Natural killer cell (primary cell): ENCODE measurements at regions not wholly inside any gene's neighbourhood (a gene's known extent, or its start where the extent isn't known, plus 50 kb on each side); places are given as distances from the start of the nearest gene placed in this dataset.

Source experiments
- ATAC-seq, 3 donors: fragments of 150-1000 bp in 2 of 3; fragments of 200-7000 bp in 1 of 3; cut with Tn5 transposase; 1 replicate in 1 of 3; 2 replicates in 2 of 3; pipeline ENCODE4 v1.10.0; 2021; ENCODE audit warnings: mild to moderate bottlenecking in 2 of 3, moderate library complexity in 2 of 3
- DNase-seq, 2 donors: peaks; one replicate each; pipeline versions ENCODE4 v3.0.0 to v3.0.0-alpha.2; 2013 to 2021; ENCODE audit warnings: mixed read lengths in 1 of 2
- H3K27ac ChIP-seq: one replicate; pipeline ENCODE4 v1.5.1; 2013; ENCODE audit warnings: mild to moderate bottlenecking, low read length
- H3K27me3 ChIP-seq: one replicate; pipeline ENCODE4 v1.6.1; 2013; ENCODE audit warnings: low read length; ENCODE audit not compliant: control insufficient read depth, insufficient read depth
- H3K36me3 ChIP-seq: one replicate; pipeline ENCODE4 v1.6.1; 2013; ENCODE audit warnings: low read length; ENCODE audit not compliant: control insufficient read depth, insufficient read depth
- H3K4me1 ChIP-seq: one replicate; pipeline ENCODE4 v1.6.1; 2013; ENCODE audit warnings: low read length; ENCODE audit not compliant: control insufficient read depth, insufficient read depth
- H3K4me3 ChIP-seq: one replicate; pipeline ENCODE4 v1.5.1; 2013; ENCODE audit warnings: low read length
- H3K9me3 ChIP-seq: one replicate; pipeline ENCODE4 v1.6.1; 2013; ENCODE audit warnings: low read length; ENCODE audit not compliant: control insufficient read depth, insufficient read depth
- H3K27ac Mint-ChIP-seq, 2 donors: one replicate each; pipeline ENCODE4 v1.8.0; 2022; ENCODE audit warnings: mild to moderate bottlenecking in 2 of 2, mixed read lengths in 2 of 2, moderate library complexity in 1 of 2
- H3K27me3 Mint-ChIP-seq, 2 donors: one replicate each; pipeline ENCODE4 v1.8.0; 2022; ENCODE audit warnings: low read depth in 2 of 2, mixed read lengths in 2 of 2
- H3K36me3 Mint-ChIP-seq: one replicate; pipeline ENCODE4 v1.8.0; 2022; ENCODE audit warnings: mixed read lengths
- H3K4me1 Mint-ChIP-seq, 2 donors: one replicate each; pipeline ENCODE4 v1.8.0; 2022; ENCODE audit warnings: mixed read lengths in 2 of 2
- H3K4me3 Mint-ChIP-seq: one replicate; pipeline ENCODE4 v1.8.0; 2022; ENCODE audit warnings: mild to moderate bottlenecking, moderate library complexity, mixed read lengths
- H3K9me3 Mint-ChIP-seq, 2 donors: one replicate each; pipeline ENCODE4 v1.8.0; 2022; ENCODE audit warnings: mixed read lengths in 2 of 2
- CTCF ChIP-seq: fragments of 200-600 bp; IDR thresholded peaks from one replicate; pipeline ENCODE4 v1.8.0; 2022; ENCODE audit warnings: antibody characterized with exemption
- WGBS: methylation state at CpG from one replicate; pipeline ENCODE4 v1.1.7; 2013; ENCODE audit warnings: missing lambda C conversion rate; ENCODE audit not compliant: insufficient coverage; 5-methylcytosine and 5-hydroxymethylcytosine counted together
- intact Hi-C: fragments of 100-400 bp; cut with micrococcal nuclease; formaldehyde crosslinking; loops from one replicate; pipeline ENCODE4 v1.14.2; 2022

GRCh38 chr3:164174059-164174458, 904.2 kb downstream of the SI start:
- Histone ChIP-seq H3K27ac (no peak overlapping the region), H3K9me3 (no peaks in the 10 kb centered on the region), H3K4me1 (no peaks in the 10 kb centered on the region), H3K27me3 (no peaks in the 10 kb centered on the region), H3K4me3 (no peak overlapping the region), H3K36me3 (no peaks in the 10 kb centered on the region)
- Mint-ChIP-seq H3K36me3 (no peaks in the 10 kb centered on the region), H3K9me3 (peaks cover 10 to 17% of the 10 kb centered on the region in 2 donors), H3K27me3 (no peaks in the 10 kb centered on the region), H3K4me1 (no peaks in the 10 kb centered on the region), H3K4me3 (no peak overlapping the region), H3K27ac (no peak overlapping the region)
- intact Hi-C loops: no loop called here
- no peak for TF ChIP-seq CTCF
- ATAC-seq (no peak), DNase-seq (no peak)
- 29% methylated on average over 1 of the region's 1 CpG for WGBS

- Histone ChIP-seq H3K36me3 (no peaks in the 10 kb centered on the region), H3K27me3 (no peaks in the 10 kb centered on the region), H3K9me3 (no peaks in the 10 kb centered on the region), H3K27ac (no peak overlapping the region), H3K4me3 (no peak overlapping the region), H3K4me1 (no peaks in the 10 kb centered on the region)
- 90% methylated on average over 1 of the region's 1 CpG for WGBS
- no peak overlapping the region for H3K27ac Mint-ChIP-seq
- H3K36me3 Mint-ChIP-seq: no peaks in the 10 kb centered on the region
- intact Hi-C loops: no loop called here
- no peak overlapping the region for H3K4me3 Mint-ChIP-seq
- peaks cover 17 to 23% of the 10 kb centered on the region in 2 donors for H3K9me3 Mint-ChIP-seq
- TF ChIP-seq CTCF: no peak
- ATAC-seq: no peak
- H3K4me1 Mint-ChIP-seq: no peaks in the 10 kb centered on the region
- H3K27me3 Mint-ChIP-seq: no peaks in the 10 kb centered on the region
- DNase-seq: no peak
Measured at GRCh38 chr3:164155400-164155799, 922.9 kb downstream of the SI start.

DNA sequence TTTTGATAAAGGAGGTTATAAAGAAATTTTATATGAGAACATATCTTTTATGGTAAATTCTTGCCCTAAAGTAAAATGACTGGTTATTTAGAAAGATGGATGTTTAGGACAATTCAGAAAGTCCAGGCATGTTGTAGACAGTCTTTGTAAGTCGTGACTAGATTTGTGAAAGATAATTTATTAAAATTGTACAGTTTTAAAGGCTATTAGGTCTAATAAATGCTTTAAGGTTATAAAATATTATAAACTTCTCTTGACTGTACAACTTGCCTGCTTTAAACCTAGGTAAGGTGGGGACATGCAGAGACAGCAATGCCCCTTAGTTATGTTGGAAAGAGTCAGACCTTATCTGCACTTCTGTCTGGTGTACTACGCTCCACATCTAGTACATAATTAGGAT, 933.5 kb downstream of the SI start:
- Mint-ChIP-seq H3K4me3 (no peak overlapping the region), H3K27ac (no peak overlapping the region), H3K4me1 (no peaks in the 10 kb centered on the region), H3K27me3 (no peaks in the 10 kb centered on the region), H3K36me3 (no peaks in the 10 kb centered on the region), H3K9me3 (peaks cover 15 to 26% of the 10 kb centered on the region in 2 donors)
- Histone ChIP-seq H3K27me3 (no peaks in the 10 kb centered on the region), H3K9me3 (peaks cover 20% of the 10 kb centered on the region), H3K36me3 (no peaks in the 10 kb centered on the region), H3K4me3 (no peak overlapping the region), H3K27ac (no peak overlapping the region), H3K4me1 (no peaks in the 10 kb centered on the region)
- WGBS: 67% methylated on average over 2 of the region's 2 CpGs
- no peak for DNase-seq
- no peak for TF ChIP-seq CTCF
- intact Hi-C loops: no loop called here
- no peak for ATAC-seq

- H3K9me3 ChIP-seq: no peaks in the 10 kb centered on the region
- no peak for TF ChIP-seq CTCF
- no peak overlapping the region for H3K4me3 Mint-ChIP-seq
- DNase-seq: no peak
- ATAC-seq: no peak
- H3K4me3 ChIP-seq: no peak overlapping the region
- H3K4me1 Mint-ChIP-seq: no peaks in the 10 kb centered on the region
- no CpG with 5 or more reads among the region's 1 CpG for WGBS
- no peaks in the 10 kb centered on the region for H3K36me3 ChIP-seq
- H3K36me3 Mint-ChIP-seq: no peaks in the 10 kb centered on the region
- intact Hi-C loops: no loop called here
- H3K27me3 Mint-ChIP-seq: no peaks in the 10 kb centered on the region
- H3K27ac ChIP-seq: no peak overlapping the region
- H3K27me3 ChIP-seq: no peaks in the 10 kb centered on the region
- H3K27ac Mint-ChIP-seq: no peak overlapping the region
- no peaks in the 10 kb centered on the region for H3K4me1 ChIP-seq
- H3K9me3 Mint-ChIP-seq: peaks cover 14 to 22% of the 10 kb centered on the region in 2 donors
Measured at GRCh38 chr3:164132878-164133277, 945.4 kb downstream of the SI start.
